ENCODE measurements at regions not wholly inside any gene's neighbourhood (a gene's known extent, or its start where the extent isn't known, plus 50 kb on each side); places are given as distances from the start of the nearest gene placed in this dataset.

DNA sequence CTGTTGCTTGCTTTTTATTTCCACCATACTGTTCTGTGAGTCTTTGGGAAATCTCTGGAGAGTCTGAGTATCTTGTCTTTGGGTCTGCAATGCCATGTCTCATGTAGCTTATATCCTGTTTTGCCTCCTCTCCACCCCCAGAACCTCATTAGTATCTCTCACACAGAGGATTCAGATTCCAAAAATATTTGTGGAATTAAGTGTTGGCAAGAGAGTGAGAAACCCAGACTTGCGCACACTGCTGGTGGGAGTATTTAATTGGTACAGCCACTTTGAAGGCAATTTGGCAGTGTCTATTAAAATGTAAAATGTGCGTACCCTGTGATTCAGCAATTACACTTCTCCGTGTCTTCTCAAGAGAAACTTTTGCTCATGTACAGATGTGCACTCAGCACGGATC is 68.6 kb downstream of the ZNF621 start:
- no peak for DNase-seq

DNA sequence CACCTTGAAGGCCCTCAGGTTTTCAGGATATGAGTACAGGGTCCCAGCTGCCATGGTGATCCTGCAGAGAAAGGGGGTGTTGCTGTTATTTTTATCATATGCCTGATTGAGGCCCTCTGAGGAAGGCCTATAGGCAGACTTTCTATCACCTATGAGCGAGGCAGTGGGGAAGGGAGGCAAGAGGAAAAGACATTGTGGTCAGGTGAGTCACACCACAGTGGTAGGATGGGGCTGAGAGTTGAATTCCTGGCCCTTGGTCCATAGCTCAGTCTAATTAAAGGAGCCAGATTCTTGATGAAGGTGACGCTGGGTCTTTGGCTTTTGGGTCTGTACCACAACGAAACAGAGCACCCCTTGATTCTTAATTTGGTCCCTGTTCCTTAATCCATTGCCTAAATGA is 72.7 kb downstream of the ZNF621 start:
- no peak for DNase-seq

DNA sequence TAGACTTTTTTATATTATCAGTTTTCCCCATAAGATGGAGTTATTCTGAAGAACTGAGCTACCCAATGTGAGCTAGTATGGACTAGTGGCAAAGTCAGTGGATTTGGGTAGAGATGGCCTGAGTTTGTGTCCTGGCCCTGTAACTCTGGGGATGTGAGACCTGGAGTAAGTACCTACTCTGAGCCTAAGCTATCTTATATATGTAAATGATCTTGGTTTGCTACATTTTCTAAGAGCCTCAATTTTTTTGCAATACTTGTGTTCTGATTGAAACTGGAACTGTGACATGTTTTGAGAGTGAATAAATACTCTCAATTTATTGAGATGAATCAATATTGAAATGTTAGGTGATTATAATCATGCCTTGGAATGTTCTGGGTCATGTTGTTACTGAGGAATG is 73.6 kb downstream of the ZNF621 start:
- DNase-seq: no peak

DNA sequence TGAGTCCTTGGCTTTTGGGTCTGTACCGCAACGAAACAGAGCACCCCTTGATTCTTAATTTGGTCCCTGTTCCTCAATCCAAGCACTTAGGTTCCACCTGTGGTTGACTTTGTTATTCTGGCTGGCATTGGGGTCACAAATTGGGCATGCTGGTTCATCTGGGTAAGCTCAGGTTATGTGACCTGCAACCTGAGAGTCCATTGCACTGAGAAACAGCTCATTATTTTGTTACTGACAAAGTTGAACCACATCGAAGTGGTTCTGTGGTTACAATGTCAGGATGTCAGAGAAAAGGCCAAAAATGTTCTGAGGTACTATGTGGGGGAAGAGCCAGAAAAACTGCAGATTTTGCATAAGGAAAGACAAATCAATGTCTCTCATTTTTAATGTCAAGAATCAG is 74.2 kb downstream of the ZNF621 start:
- no peak for DNase-seq

DNA sequence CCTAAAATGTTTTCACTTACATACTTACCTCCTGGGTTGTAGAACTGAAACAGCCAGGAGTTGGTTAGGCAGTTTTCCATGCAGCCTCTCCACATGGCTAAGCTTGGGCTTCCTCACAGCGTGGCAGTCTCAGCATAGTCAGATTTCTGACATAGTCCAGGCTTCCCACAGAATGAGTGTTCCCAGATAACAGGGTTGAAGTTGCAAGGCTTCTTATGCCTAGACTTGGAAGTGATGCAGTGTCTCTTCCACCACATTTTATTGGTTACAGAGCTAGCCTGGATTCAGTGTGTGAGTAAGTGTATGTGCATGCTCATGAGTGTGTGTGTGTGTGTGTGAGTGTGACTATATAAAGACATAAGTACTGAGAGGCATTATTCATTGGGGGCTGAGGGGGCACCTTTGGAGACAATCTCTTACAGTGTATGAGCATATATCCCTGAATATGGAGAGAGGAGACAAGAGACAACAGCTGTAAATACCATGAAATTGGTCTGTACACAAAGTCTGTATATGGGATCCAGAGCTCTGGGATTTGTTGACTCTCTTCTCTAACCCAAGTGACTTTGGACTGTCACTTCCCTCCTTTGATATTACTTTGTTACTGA is 78.1 kb downstream of the ZNF621 start:
- DNase-seq: no peak

DNA sequence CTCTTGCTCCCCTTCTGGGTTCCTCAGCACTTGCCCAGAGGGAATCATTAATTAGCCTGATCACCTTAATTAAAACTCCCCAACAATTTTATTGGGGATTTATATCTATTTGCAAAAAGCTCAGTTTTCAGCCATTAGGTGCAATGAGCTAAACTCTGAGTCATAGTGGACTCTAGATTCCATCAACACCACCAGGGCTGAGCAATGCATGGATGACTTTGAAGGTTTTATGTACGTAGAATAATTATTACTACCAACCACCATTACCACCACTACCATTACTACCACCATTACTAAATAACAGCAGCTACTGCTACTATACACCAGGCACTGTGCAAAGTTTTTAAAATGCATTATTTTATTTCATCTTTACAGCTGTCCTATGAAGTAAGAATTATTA is 81.2 kb downstream of the ZNF621 start:
- no peak for DNase-seq

DNA sequence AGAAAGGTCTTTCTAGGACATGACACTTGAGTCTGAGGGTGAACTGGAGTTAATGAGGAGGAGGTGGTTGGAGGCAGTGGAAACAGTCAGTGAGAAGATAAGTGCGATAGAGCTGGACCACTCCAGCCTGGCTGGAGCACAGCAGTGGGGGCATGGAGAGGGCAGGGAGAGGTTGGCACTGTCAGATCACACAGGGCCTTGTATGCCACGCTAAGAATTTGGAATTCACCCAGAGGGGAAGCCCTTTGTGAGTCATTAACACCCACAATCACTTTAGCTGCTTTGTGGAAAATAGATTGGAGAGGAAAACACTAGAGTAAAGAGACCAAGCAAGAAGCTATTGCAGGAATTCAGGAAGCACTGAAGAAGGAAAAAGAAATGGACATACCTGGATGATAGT is 83.3 kb downstream of the ZNF621 start:
- no peak for DNase-seq

DNA sequence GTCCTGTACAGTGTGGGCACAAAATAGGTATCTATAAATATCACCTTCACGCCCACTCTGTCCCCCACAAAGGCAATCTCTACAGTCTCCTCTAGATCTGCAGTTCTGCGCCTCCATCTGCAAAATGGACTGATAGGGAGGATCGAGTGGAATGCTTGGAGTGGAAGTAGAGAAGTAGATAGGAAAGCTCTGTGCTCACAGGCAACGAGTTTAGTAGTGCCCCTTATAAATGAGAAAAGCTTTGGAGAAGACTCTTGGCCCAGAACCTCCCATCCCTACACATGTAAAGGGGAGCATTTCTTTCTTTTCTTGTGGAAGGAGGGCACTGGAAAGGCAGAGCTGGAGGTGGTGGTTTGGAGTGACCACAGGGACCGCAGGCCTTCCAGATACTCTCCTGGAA is 88.5 kb downstream of the ZNF621 start:
- no peak for DNase-seq

DNA sequence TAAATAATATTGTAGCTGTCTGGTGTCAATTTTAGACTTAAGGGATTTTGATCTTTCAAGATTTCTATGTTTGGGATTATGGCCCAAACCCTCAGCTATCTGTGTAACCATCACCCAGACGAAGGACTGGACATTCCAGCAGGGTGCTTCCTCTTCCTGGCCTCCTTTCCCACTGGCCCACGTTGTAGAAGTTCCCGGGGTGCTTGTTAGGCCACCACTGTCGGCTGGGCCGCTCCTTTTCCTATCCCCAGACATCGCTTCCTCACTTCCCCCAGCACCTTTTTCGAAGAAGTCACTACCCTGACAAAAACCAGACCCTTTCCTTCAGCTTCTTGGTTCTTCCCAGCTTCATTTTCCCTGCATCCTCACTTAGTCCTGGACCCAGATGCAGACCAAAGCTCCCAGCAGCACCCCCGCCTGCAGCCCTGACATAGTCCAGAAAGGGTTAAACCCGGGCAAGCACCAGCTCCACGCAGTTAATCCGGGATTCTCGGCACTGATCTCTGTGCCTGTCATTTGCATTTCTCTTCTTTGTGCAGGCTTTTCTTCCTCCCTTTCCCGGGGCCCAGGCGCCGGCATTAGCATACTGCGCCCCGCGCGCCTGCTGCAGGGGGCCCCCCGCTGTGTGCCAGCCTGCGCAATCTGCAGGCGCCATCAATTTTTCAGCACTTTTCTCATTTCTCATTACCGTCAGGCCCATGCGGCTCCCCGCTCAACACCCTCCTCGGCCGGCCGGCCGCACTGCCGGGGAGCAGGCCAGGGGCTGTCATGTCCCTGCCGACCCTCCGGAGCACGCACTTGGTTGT is 90.6 kb downstream of the ZNF621 start:
- DNase-seq: peak in 1 of 2 experiments; percentile 50

DNA sequence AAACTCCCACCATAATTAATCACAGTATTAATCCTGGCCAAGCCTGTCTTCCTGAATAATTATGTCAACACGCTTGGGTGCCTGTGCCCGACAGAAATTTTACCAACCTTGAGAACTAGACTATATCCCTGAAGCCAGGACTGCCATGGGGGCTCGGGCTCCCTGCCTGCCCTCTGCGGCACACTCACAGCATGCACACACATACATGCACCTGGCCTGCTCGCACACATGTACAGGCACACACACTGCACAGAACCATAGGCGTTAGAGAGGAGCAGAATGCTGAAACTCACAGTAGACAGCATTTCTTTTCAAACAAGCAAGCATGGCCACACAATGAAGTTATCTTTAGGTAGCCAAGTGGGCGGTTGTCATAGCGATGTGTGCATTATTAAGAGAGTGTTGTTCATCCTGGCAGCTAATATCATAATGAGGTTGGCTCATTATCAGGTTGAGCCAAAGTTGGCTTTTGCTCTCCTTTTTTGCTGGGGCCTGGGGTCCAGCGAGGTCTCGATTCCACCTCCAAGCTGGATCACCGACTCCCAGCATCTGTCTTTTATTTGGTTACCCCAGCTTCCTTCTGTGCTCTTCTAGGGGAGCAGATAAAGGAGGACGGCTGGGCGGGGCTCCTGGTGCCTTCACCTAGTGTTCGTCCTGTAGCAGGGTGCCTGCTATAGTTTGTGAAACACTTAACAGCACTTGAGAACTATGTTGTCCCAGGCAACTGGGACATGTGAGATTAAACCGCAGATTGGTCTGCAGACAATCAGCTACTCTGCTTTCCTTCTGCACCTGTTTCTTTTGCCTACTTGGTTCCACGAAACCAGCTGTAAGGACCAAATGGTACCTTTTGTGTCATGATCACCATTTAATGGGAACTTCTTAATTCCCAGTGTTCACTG is 91.4 kb downstream of the ZNF621 start:
- peak in 1 of 2 experiments; percentile 50 for DNase-seq

DNA sequence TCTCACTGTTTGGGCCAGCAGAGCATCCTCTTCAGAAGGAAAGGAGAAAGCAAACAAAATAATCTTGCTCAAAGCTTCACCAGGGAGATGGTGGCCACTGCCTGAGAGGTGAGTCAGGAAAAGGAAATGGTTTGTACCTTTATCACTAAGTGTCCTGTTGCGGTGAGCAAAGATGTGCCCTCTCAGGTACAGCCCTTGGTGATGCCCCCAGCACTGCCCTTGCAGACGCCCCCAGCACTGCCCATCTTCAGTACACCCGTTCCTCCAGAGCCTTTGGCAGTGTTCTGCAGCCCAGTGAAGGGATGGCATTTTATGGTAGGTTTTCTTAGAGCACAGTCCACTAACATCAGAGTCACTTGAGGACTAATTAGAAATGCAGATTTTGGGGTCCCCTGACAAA is 92.3 kb downstream of the ZNF621 start:
- DNase-seq: no peak

DNA sequence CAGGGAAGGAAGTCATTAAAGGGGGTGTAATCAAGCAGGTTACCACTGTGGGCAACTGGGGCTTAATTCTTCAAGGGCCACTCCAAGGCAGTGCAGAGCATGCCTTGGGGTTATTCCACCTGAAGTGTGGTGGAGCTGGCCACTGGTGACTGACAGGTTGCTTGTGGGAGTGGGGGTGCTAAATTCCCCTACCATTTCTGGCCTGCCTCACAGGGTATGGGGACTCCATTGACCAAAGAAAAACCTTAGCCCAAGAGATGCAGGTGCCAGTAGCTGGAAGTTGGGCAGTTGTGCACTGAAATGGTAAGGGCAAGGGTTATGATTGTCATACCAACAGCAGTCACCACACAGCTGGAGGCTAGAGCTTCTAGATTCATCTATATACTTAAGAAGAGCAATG is 93.4 kb downstream of the ZNF621 start:
- DNase-seq: no peak

DNA sequence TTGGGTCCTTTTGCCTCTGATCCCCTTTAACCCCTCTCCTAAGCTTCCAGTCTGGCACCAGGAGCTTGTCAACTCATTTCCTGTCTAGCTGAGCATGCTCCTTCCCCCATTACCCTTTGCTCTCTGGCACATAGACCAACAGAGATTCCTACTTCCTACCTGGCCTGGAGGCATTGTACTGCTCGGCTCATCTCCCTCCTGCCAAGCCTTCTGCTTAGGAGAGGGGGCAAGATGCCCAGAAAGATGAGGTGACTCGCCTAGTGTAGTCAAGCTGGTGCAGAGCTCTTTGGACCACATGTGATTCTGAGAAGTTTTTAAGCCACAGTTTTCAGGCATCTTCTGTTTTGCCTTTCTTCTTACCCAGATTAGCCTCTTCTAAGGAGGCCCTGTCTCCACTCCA is 95.4 kb downstream of the ZNF621 start:
- DNase-seq: peak in 1 of 2 experiments; percentile 45

DNA sequence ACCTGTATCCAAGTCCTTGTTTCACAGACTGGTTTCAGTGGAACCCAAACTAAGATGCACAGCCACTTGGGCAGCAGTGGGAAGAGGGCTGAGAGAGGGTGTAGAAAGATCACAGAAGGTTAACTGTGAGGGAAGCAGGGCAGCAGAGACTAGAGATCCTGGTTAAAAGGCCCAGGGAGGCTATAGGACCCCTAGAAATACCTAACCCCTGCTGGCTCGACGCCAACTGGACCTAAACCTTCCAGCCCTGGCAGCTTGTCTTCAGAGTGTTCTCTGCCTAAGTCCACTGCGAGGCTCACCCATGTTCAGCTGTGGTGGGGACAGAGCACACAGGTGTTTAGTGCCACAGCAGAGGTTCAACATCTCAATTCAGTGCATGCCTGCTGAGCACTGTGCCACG is 96.5 kb downstream of the ZNF621 start:
- DNase-seq: no peak

DNA sequence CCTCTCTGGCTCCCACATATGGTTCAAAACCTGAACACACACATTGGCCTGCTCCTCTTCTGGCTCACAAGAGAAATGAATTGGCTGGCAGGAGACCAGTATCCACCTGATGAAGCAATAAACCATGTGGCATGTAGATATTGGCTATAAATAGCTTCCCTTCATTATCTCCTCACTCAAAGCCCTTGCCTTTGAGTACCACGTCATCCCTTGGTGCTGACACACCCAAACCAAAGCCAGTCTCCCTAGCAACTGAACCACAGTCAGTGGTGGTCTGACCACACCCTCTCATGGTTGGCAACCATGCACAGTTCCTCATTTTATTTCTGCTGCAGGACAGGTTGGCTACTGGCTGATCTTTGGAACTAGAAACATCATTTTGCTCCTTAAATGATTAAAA is 98.8 kb downstream of the ZNF621 start:
- DNase-seq: no peak

DNA sequence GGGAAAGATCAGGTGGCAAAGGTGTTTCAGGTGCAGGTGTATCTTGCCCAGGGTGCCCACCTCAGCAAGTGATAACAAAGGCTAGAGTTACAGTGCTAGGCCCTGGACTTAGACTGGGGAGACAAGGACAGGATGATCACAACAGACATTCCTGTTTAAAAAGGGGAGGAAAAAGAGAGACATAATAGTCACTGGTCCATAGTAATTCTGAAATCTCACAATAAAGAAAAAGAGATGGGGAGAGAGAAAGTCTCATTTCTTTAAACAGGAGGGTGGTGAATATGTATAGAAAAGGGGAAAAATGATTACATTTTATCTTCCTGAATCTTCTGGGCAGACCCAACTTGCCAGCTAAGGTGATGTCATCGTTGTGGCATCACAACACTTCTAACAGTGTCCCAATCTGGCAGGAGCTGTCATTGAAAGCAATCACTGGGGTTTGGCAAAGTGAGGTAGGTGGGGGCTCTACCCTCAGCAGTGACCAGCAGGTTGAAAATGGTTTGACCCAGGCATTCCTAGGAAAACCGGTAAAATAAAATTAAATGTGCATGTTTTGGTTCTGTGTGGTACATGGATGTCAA is 99.5 kb downstream of the ZNF621 start:
- no peak for DNase-seq

DNA sequence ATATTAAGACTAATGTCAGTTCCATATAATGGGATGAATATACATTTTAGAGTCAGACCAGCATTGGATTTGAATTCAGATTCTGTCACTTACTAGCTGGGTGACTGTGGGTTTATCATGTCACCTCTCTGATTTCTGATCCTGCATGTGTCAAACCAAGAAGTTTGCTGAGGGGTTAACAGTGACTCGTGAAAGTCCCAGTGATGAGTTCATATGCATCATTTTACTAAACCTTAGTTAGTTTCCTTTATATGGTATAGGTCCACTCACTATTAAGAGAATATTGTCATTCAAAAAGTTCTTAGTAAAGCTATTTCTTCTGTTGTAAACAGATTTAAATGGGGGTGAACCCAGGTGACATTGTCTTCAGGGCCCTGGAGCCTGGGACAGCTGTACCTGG is 102.3 kb downstream of the ZNF621 start:
- no peak for DNase-seq

DNA sequence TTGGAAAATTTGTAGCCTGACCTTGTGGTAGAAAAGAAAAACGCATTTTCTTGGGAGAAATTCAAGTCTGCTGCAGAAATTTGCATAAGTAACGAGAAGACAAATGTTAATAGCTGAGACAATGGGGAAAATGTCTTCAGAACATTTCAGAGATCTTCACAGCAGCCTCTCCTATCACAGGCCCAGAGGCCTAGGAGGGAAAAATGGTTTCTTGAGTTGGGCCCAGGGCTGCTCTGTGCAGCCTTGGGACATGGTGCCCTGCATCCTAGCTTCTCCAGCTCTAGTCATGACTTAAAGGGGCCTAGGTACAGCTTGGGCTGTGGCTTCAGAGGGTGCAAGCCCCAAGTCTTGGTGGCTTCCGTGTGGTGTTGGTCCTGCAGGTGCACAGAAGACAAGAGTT is 104.2 kb downstream of the ZNF621 start:
- no peak for DNase-seq

DNA sequence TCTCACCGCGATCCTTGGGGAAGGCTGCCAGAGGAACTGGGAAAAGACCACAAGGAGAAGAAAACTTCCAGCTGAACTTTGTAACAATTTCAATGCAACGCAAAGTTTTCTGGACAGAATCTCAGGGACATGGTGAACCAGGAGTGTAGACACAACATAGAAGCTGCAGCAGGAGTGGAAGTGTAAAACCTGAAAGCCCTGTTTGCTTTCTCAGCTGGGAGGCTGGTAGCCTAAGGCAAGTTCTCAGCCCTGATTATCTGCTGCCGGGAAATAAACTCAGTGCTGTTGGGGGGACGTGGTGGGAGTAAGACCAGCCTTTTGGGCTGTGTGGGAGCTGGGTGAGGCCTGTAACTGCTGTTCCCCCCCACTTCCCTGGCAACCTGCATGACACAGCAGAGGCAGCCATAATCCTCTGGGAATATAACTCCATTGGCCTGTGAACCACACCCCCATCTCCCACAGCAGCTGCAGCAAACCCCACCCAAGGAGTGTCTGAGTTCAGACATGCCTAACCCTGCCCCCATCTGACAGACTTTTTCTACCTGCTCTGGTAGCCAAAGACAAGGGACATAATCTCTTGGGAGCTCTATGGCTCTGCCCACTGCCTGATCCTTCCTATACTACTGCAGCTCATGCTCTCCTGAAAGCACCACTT is 106.7 kb downstream of the ZNF621 start:
- DNase-seq: no peak

DNA sequence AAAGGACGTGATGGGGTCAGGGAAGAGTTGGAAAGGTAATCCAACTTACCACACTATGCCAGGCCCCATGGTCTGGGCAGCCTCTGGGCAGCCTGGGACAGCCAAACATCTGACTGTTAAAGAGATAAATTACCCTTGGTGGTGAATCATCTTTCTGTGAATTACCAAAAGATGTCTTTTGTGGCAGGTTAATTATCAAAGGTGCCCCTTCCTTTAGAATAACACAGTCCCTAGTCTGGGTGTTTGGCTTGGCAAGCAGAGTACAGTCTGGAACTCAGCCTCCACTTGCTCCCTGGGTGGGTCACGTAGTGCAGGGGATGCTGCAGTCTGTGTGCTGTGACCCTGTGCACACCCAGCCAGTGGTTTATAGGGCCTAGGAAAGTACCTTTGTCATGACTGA is 113.1 kb downstream of the ZNF621 start:
- no peak for DNase-seq

DNA sequence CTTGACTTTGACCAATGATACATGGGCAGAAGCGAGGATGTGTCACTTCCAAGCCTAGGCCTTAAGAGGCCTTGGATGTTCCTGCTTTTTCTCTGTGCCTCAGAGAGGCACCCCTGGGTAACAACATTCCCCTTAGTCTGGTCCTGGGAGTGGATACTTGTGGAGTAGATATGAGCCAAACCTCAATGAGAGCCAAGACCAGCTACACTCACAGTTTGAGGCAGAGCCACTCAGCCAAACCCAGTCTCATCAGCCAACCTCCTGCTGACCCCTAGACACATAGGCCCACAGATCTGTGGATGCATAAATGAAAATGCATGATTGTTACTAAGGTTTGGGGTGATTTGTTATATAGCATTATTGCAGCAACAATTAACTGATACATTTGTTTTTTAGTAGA is 114.2 kb downstream of the ZNF621 start:
- no peak for DNase-seq

DNA sequence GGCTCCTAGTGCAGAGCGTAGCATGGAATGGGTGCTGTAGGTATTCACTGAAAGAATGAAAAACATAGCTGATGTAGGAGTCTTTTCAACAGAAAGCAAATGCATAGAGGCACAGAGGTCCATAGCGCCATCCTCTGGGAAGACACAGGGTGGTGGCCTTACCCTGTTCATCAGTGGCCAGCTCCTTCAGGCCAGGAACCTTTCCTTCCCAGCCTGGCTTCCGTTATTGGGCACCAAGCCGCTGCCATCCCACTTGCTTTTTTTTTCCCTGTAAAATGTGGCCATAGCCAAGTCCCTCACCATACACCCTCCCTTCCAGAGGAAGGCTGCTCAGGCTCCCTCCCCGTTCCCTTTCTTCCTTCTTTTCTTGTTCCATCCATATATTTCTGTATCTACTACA is 118.1 kb downstream of the ZNF621 start:
- DNase-seq: peak in 1 of 2 experiments; percentile 31

DNA sequence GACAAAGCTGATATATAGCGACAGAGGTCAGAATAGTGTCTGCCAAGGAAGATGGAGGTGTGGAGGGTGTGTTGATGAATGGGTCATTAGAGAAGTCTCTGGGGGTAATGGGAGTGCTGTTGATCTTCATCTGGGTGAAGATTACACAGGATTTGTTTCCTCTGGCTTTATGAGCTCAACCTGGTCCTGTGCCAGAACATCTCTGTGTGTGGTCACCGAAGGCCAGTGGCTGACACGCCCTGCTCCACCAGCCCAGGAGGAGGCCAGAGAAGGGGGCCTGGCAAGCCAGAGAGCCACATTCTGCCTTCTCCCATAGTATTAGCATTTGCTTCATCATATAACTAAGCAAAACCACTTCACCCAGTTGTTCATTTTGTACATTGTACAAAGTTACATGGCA is 121.1 kb downstream of the ZNF621 start:
- no peak for DNase-seq
